ENCODE measurements at regions not wholly inside any gene's neighbourhood (a gene's known extent, or its start where the extent isn't known, plus 50 kb on each side); places are given as distances from the start of the nearest gene placed in this dataset.

DNA sequence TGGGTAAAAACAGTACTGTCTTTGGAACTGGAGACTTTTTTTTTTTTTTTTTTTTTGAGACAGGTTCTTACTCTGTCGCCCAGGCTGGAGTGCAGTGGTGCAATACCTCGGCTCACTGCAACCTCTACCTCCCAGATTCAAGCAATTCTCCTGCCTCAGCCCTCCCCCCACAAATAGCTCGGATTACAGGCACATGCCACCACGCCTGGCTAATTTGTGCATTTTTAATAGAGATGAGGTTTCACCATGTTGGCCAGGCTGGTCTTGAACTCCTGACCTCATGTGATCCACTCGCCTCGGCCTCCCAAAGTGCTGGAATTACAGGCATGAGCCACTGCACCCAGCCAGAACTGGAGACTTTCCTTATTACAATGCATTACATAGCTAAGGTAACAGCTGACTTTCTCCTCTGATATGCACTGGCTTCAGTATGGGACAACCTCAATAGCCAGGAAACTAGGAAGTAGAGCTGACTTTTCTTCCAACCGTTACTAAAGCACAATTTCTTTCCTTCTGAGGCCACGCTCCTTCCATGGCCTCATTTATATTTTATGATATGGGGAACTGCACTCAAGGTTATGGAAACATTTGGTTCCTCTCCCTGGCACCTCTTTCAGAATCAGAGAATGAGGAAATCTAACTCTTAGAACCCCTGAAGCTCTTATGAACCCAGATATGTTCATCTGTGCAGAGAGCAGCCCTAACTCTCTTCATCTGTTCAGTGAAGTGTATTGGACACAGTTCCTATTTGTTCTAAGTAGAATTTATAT lies 53.5 kb upstream of the FAM9B start:
- CTCF ChIA-PET = no interaction called here
- intact Hi-C loops (cut with micrococcal nuclease) = no loop called here

GRCh38 chrX:9088896-9089295 lies 55.0 kb upstream of the FAM9B start:
- no peak overlapping the region for H3K27ac Mint-ChIP-seq

More for the DNA sequence above, 53.5 kb upstream of the FAM9B start:
- no peaks in the 10 kb centered on the region for H3K27me3 Mint-ChIP-seq
- no peak overlapping the region for H3K27ac Mint-ChIP-seq
- no peaks in the 10 kb centered on the region for H3K36me3 Mint-ChIP-seq
- POLR2A ChIA-PET = no interaction called here
- DNase-seq = no peak
- H3K9me3 Mint-ChIP-seq = no peaks in the 10 kb centered on the region
- H3K4me3 Mint-ChIP-seq = no peak overlapping the region
- peaks cover 7% of the 10 kb centered on the region for H3K4me1 Mint-ChIP-seq (ENCODE audit: low read depth)

GRCh38 chrX:9090766-9091165 lies 56.8 kb upstream of the FAM9B start:
- Mint-ChIP-seq H3K36me3 (peaks cover 3% of the 10 kb centered on the region), H3K27me3 (no peaks in the 10 kb centered on the region), H3K4me1 (ENCODE audit: low read depth) (peaks cover 7% of the 10 kb centered on the region), H3K27ac (no peak overlapping the region), H3K4me3 (no peak overlapping the region), H3K9me3 (peaks cover 6% of the 10 kb centered on the region)
- POLR2A ChIA-PET = no interaction called here
- intact Hi-C loops (cut with micrococcal nuclease) = no loop called here
- CTCF ChIA-PET = no interaction called here
- no peak for DNase-seq

More at GRCh38 chrX:9088896-9089295, 55.0 kb upstream of the FAM9B start:
- Mint-ChIP-seq H3K36me3 (no peaks in the 10 kb centered on the region), H3K27me3 (no peaks in the 10 kb centered on the region), H3K9me3 (no peaks in the 10 kb centered on the region), H3K4me3 (no peak overlapping the region), H3K4me1 (ENCODE audit: low read depth) (peaks cover 7% of the 10 kb centered on the region)
- DNase-seq = no peak
- intact Hi-C loops (cut with micrococcal nuclease) = no loop called here
- ChIA-PET POLR2A (no interaction called here), CTCF (no interaction called here)

DNA sequence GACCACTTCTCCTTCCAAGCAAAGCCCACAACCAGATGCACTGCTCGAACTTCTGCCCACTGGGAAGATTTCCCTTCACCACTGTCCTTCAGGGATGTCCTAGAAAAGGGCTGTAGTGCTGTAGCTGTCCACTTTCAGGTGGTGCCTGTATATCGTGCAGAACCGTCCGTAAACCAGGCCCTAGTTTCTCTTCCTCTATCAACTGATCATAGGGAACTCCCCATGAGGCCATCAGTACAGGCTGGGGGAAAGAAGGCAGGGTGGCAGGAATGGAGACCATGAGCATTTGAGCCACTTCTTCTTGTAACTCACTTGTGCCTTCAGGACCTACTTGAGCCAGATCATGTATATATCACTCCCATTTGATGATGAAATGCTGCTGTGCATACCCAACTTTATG lies 57.3 kb upstream of the FAM9B start:
- H3K27me3 Mint-ChIP-seq = no peaks in the 10 kb centered on the region
- POLR2A ChIA-PET = no interaction called here
- intact Hi-C loops (cut with micrococcal nuclease) = no loop called here
- CTCF ChIA-PET = no interaction called here
- no peak overlapping the region for H3K4me3 Mint-ChIP-seq
- DNase-seq = no peak
- H3K4me1 Mint-ChIP-seq (ENCODE audit: low read depth) = peaks cover 7% of the 10 kb centered on the region
- H3K9me3 Mint-ChIP-seq = peaks cover 6% of the 10 kb centered on the region
- H3K36me3 Mint-ChIP-seq = peaks cover 3% of the 10 kb centered on the region
- no peak overlapping the region for H3K27ac Mint-ChIP-seq

GRCh38 chrX:9102956-9103355 lies 69.0 kb upstream of the FAM9B start:
- H3K9me3 Mint-ChIP-seq = no peaks in the 10 kb centered on the region
- no peaks in the 10 kb centered on the region for H3K36me3 Mint-ChIP-seq
- no peak overlapping the region for H3K4me3 Mint-ChIP-seq
- H3K4me1 Mint-ChIP-seq (ENCODE audit: low read depth) = no peaks in the 10 kb centered on the region
- ChIA-PET CTCF (no interaction called here), POLR2A (no interaction called here)
- H3K27ac Mint-ChIP-seq = no peak overlapping the region
- DNase-seq = no peak
- intact Hi-C loops (cut with micrococcal nuclease) = no loop called here
- no peaks in the 10 kb centered on the region for H3K27me3 Mint-ChIP-seq

DNA sequence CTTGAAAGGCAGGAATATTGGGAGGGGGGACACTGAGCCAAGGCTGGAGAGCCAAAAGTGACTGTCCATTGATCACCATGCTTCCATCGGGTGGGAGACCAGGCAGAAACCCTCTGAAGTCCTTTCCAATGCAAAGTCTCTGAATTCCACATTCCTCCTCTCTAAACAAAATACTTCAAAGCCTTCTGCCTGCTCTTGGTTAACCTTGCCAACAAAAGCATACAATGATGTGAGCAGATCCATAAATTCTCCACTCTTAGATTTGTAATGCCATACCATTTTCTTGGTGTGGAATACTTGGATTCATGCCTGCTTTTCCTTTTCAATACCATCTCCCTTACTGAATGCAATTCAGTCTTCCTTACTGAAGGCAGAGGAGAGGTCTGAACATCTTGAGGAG lies 74.1 kb upstream of the FAM9B start:
- no peak for DNase-seq
- H3K27ac Mint-ChIP-seq = no peak overlapping the region
- ChIA-PET POLR2A (no interaction called here), CTCF (no interaction called here)
- intact Hi-C loops (cut with micrococcal nuclease) = no loop called here
- no peak overlapping the region for H3K4me3 Mint-ChIP-seq
- no peaks in the 10 kb centered on the region for H3K9me3 Mint-ChIP-seq
- H3K27me3 Mint-ChIP-seq = no peaks in the 10 kb centered on the region
- peaks cover 12% of the 10 kb centered on the region for H3K4me1 Mint-ChIP-seq (ENCODE audit: low read depth)
- H3K36me3 Mint-ChIP-seq = no peaks in the 10 kb centered on the region

- Mint-ChIP-seq H3K9me3 (no peaks in the 10 kb centered on the region), H3K4me3 (no peak overlapping the region), H3K4me1 (ENCODE audit: low read depth) (peaks cover 12% of the 10 kb centered on the region), H3K27me3 (no peaks in the 10 kb centered on the region), H3K27ac (no peak overlapping the region), H3K36me3 (no peaks in the 10 kb centered on the region)
- CTCF ChIA-PET = no interaction called here
- intact Hi-C loops (cut with micrococcal nuclease) = no loop called here
- POLR2A ChIA-PET = no interaction called here
- no peak for DNase-seq
These were observed 76.9 kb upstream of the FAM9B start for GRCh38 chrX:9110808-9111207.

DNA sequence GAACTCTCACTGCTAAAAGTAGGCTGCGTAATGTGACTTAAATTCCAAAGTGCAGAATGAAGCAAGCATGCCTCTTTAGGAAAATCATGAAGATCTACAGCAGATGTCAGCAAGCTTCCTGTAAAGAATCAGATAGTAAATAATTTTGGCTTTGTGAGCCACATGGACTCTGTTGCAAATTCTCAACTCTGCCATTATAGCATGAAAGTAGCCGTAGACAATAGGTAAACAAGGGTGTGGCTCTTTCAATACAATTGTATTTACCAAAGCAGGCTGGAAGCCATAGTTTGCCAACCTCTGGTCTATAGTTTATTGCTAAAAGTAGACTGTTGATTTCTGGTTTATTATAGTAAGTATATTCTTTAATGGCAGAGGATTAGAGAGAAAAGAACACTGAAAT lies 80.3 kb upstream of the FAM9B start:
- no peak for DNase-seq
- Mint-ChIP-seq H3K27me3 (no peaks in the 10 kb centered on the region), H3K9me3 (no peaks in the 10 kb centered on the region), H3K4me3 (no peak overlapping the region), H3K4me1 (ENCODE audit: low read depth) (peaks cover 12% of the 10 kb centered on the region), H3K36me3 (no peaks in the 10 kb centered on the region), H3K27ac (no peak overlapping the region)
- intact Hi-C loops (cut with micrococcal nuclease) = no loop called here
- ChIA-PET CTCF (no interaction called here), POLR2A (no interaction called here)

- H3K4me1 Mint-ChIP-seq (ENCODE audit: low read depth) = no peaks in the 10 kb centered on the region
- intact Hi-C loops (cut with micrococcal nuclease) = no loop called here
- POLR2A ChIA-PET = no interaction called here
These were observed 83.9 kb upstream of the FAM9B start for GRCh38 chrX:9117851-9118250.

DNA sequence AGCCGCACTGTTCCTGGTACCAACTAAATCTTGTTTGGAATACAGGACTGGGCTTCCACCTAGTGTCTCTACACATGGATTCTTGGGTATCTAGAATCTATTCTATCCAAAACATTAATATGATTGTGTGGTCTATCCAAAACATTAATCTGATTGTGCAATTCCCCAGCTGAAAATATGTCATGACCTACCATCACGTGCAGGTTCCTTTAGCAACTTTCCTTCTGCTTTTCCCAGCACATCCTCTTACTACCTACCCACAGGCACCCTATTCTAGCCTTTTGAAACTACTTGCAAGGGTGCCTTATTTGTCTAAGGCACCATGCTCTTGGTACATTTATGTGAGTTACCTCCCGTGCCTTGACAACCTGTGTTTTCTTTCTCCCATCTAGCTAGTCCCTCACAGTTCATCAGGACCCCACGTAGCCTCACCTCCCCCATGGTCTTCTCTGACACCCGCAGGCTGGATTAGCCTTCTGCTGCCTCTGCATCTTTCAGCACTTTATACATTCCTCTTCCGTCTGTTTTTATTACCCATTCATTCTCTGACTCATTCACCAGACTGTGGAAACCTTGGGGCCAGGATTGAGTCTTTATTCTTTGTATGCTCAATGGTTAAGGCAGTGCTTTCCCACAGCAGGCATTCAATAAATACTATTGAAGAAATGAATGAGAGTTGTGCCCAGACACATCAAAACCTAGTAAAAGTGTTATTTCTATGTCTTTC lies 88.8 kb upstream of the FAM9B start:
- no peaks in the 10 kb centered on the region for H3K27me3 Mint-ChIP-seq
- H3K36me3 Mint-ChIP-seq = no peaks in the 10 kb centered on the region
- no peak for DNase-seq
- no peak overlapping the region for H3K4me3 Mint-ChIP-seq
- no peaks in the 10 kb centered on the region for H3K9me3 Mint-ChIP-seq
- intact Hi-C loops (cut with micrococcal nuclease) = no loop called here
- no peaks in the 10 kb centered on the region for H3K4me1 Mint-ChIP-seq (ENCODE audit: low read depth)
- POLR2A ChIA-PET = no interaction called here
- CTCF ChIA-PET = no interaction called here
- H3K27ac Mint-ChIP-seq = no peak overlapping the region

More at GRCh38 chrX:9117851-9118250, 83.9 kb upstream of the FAM9B start:
- Mint-ChIP-seq H3K27ac (no peak overlapping the region), H3K36me3 (no peaks in the 10 kb centered on the region), H3K27me3 (no peaks in the 10 kb centered on the region), H3K4me3 (no peak overlapping the region), H3K9me3 (no peaks in the 10 kb centered on the region)
- DNase-seq = no peak
- CTCF ChIA-PET = no interaction called here

DNA sequence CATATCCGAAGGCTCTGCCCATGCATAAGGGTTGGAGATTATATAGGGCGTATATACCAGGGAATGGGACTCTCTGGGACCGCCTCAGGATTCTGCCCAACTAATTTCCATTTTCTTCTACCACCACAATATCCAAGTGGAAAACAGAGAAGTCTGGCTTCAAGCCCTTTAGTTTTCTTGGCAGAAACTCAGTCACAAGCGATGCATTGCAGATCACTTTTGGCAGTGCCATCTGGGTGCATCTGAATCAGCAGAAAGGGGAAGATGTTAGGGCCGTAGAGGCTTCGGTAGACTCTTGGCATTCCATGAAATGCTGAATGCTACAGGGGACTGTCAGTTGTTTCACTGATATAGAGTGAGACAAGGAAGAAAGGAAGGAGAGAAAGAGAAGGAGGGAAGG lies 94.1 kb upstream of the FAM9B start:
- no peak overlapping the region for H3K4me3 Mint-ChIP-seq
- DNase-seq = no peak
- no peaks in the 10 kb centered on the region for H3K27me3 Mint-ChIP-seq
- no peak overlapping the region for H3K27ac Mint-ChIP-seq
- H3K36me3 Mint-ChIP-seq = peaks cover 3% of the 10 kb centered on the region
- intact Hi-C loops (cut with micrococcal nuclease) = no loop called here
- H3K4me1 Mint-ChIP-seq (ENCODE audit: low read depth) = peaks cover 25% of the 10 kb centered on the region
- CTCF ChIA-PET = no interaction called here
- POLR2A ChIA-PET = no interaction called here
- H3K9me3 Mint-ChIP-seq = peaks cover 4% of the 10 kb centered on the region

DNA sequence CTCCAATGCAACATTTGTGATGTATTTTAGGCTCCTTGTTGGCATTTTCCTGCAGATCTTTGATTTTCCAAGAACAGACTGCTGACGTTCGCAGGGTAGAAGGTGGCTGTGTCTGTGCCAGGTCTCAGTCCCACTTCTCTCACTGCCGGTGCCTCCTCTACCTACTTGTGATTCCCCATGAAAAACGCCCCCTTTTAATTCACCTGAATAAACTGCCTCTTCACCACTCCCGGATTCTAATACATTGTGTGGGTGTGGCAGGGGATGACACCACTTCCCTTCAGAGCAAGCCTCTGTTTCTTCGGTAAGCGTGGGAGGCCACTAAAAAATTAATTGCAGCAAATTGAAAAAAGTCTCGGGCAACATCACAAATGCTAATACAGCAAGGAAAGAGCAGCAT lies 96.1 kb upstream of the FAM9B start:
- POLR2A ChIA-PET = interaction anchor here (1.4 kb wide), 1 partner anchor 36 kb away, joined by 3 read pairs; no protein-coding TSS in a partner anchor
- intact Hi-C loops (cut with micrococcal nuclease) = loop anchor here (10.0 kb wide), 1 partner anchor 55 kb away; no protein-coding TSS in a partner anchor
- DNase-seq = peak; percentile 20
- peaks cover 4% of the 10 kb centered on the region for H3K9me3 Mint-ChIP-seq
- CTCF ChIA-PET = interaction anchor here (0.6 kb wide), 1 partner anchor 184 kb away, joined by 3 read pairs; no protein-coding TSS in a partner anchor
- no peaks in the 10 kb centered on the region for H3K27me3 Mint-ChIP-seq
- peaks cover 30% of the 10 kb centered on the region for H3K4me1 Mint-ChIP-seq (ENCODE audit: low read depth)
- H3K36me3 Mint-ChIP-seq = peaks cover 3% of the 10 kb centered on the region
- peak overlapping the region; percentile 84 for H3K27ac Mint-ChIP-seq
- peak overlapping the region; percentile 20 for H3K4me3 Mint-ChIP-seq

DNA sequence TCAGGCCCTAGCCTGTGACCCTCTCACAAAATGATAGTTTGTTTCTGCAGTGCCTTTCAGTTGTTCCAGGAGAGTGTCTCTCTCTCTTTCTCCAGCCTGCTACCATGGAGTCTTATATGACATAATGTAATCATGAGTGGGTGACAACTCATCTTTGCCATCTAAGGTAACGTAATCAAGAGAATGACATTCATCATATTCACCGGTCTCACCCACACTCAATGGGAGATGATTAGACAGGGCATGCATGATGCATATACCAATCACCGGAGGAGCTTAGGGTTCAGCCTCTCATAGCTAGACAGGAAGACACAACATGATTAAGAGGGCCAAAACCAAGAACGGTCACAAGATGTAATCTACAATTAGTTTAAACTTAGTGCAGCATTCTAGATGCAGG lies 97.1 kb upstream of the FAM9B start:
- no peaks in the 10 kb centered on the region for H3K27me3 Mint-ChIP-seq
- H3K27ac Mint-ChIP-seq = peak overlapping the region; percentile 84
- CTCF ChIA-PET = no interaction called here
- H3K4me1 Mint-ChIP-seq (ENCODE audit: low read depth) = peaks cover 30% of the 10 kb centered on the region
- H3K36me3 Mint-ChIP-seq = peaks cover 3% of the 10 kb centered on the region
- no peak overlapping the region for H3K4me3 Mint-ChIP-seq
- POLR2A ChIA-PET = no interaction called here
- peaks cover 4% of the 10 kb centered on the region for H3K9me3 Mint-ChIP-seq
- DNase-seq = peak; percentile 35
- intact Hi-C loops (cut with micrococcal nuclease) = loop anchor here (10.0 kb wide), 1 partner anchor 56 kb away; no protein-coding TSS in a partner anchor

All from activated CD4-positive, alpha-beta memory T cell treated with anti-CD3 and anti-CD28 coated beads for 36 hours (primary cell).